Esophagus muscularis mucosa (tissue), 4 donors: ENCODE measurements at regions not wholly inside any gene's neighbourhood (a gene's known extent, or its start where the extent isn't known, plus 50 kb on each side); places are given as distances from the start of the nearest gene placed in this dataset.

Source experiments
- DNase-seq: peaks from one replicate; pipeline ENCODE4 v3.0.0-alpha.2; 2017; ENCODE audit errors: extremely low spot score
- H3K27ac ChIP-seq, 4 donors: fragments of 200-600 bp; sonication (generic); replicated peaks in 1 of 4; 1 replicate in 3 of 4; 2 replicates in 1 of 4; pipeline ENCODE4 v1.5.1; 2016 to 2019; ENCODE audit warnings: mild to moderate bottlenecking in 1 of 4
- H3K27me3 ChIP-seq, 4 donors: fragments of 200-600 bp; sonication (generic); one replicate each; pipeline versions ENCODE4 v1.5.1 to v1.6.0; 2016 to 2019
- H3K36me3 ChIP-seq, 4 donors: fragments of 200-600 bp; sonication (generic); one replicate each; pipeline ENCODE4 v1.5.1; 2016 to 2019
- H3K4me1 ChIP-seq, 4 donors: fragments of 200-600 bp; sonication (generic); one replicate each; pipeline ENCODE4 v1.5.1; 2016 to 2019
- H3K4me3 ChIP-seq, 4 donors: fragments of 200-600 bp; sonication (generic); 1 replicate in 2 of 4; 2 replicates in 2 of 4; pipeline ENCODE4 v1.5.1; 2016 to 2019; ENCODE audit warnings: mild to moderate bottlenecking in 4 of 4, moderate library complexity in 1 of 4
- H3K9me3 ChIP-seq, 4 donors: fragments of 200-600 bp; sonication (generic); 1 replicate in 3 of 4; 2 replicates in 1 of 4; pipeline ENCODE4 v1.5.1; 2016 to 2019
- EP300 ChIP-seq: sonication (generic); formaldehyde crosslinking; IDR thresholded peaks from one replicate; pipeline ENCODE4 v1.6.1; 2017; ENCODE audit warnings: antibody characterized with exemption
- POLR2A ChIP-seq: fragments of 450-650 bp; IDR thresholded peaks from one replicate; pipeline ENCODE4 v1.6.1; 2017; ENCODE audit warnings: antibody characterized with exemption, moderate library complexity, mild to moderate bottlenecking, low read depth
- POLR2AphosphoS5 ChIP-seq, 2 donors: sonication (generic); formaldehyde crosslinking; IDR thresholded peaks; one replicate each; pipeline ENCODE4 v1.6.1; 2017; ENCODE audit warnings: antibody characterized with exemption in 2 of 2
- WGBS: methylation state at CpG from one replicate; pipeline ENCODE4 v1.1.5; 2018; 5-methylcytosine and 5-hydroxymethylcytosine counted together
- intact Hi-C: fragments of 100-400 bp; cut with DNase I; formaldehyde crosslinking; loops from one replicate; pipeline ENCODE4 v1.15.1; 2023
- TF ChIP-seq, protein P1 (sequence below), 3 experiments: fragments of 200-600 bp in 2 of 3; fragments of 450-650 bp in 1 of 3; sonication (generic) in 2 of 3; IDR thresholded peaks; one replicate each; pipeline ENCODE4 v1.5.1; 2017 to 2019; ENCODE audit warnings: antibody characterized with exemption in 3 of 3, mild to moderate bottlenecking in 2 of 3, moderate library complexity in 1 of 3

DNA sequence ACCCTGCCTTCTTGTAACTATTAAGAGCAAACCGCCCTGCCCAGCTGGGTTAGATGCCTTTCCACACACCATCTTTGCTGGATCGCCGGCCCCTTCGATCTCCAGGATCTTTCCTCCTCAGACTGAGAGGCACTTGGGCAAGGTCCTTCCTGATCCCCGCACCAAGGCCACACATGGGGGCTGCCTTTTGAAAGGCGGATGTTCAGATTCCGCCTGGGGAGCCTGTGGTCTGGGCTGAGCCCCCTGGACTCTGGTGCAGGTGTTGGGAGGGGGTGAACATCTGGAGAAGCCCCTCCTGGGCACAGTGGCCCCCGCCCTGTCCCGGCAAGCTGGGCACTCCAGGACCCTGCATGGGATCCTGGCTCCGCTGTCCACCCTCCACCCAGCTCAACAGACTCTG lies 135.4 kb upstream of the HDAC4 start:
- Histone ChIP-seq H3K36me3 (no peaks in the 10 kb centered on the region), H3K4me1 (peaks cover 0 to 19% (median 16%) of the 10 kb centered on the region in 4 donors), H3K4me3 (no peak overlapping the region), H3K27ac (no peak overlapping the region), H3K9me3 (peaks cover 0 to 10% (median 4%) of the 10 kb centered on the region in 4 donors), H3K27me3 (no peaks in the 10 kb centered on the region)
- DNase-seq, result no peak
- intact Hi-C loops, result no loop called here
- WGBS, result 97% methylated on average over 9 of the region's 10 CpGs
- TF ChIP-seq POLR2AphosphoS5 (IDR thresholded peaks at IDR 0.05), result no peak
- TF ChIP-seq EP300, result no peak
- TF ChIP-seq, protein P1, sequence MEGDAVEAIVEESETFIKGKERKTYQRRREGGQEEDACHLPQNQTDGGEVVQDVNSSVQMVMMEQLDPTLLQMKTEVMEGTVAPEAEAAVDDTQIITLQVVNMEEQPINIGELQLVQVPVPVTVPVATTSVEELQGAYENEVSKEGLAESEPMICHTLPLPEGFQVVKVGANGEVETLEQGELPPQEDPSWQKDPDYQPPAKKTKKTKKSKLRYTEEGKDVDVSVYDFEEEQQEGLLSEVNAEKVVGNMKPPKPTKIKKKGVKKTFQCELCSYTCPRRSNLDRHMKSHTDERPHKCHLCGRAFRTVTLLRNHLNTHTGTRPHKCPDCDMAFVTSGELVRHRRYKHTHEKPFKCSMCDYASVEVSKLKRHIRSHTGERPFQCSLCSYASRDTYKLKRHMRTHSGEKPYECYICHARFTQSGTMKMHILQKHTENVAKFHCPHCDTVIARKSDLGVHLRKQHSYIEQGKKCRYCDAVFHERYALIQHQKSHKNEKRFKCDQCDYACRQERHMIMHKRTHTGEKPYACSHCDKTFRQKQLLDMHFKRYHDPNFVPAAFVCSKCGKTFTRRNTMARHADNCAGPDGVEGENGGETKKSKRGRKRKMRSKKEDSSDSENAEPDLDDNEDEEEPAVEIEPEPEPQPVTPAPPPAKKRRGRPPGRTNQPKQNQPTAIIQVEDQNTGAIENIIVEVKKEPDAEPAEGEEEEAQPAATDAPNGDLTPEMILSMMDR (IDR thresholded peaks at IDR 0.05), result no peak
- no peak for TF ChIP-seq POLR2A

DNA sequence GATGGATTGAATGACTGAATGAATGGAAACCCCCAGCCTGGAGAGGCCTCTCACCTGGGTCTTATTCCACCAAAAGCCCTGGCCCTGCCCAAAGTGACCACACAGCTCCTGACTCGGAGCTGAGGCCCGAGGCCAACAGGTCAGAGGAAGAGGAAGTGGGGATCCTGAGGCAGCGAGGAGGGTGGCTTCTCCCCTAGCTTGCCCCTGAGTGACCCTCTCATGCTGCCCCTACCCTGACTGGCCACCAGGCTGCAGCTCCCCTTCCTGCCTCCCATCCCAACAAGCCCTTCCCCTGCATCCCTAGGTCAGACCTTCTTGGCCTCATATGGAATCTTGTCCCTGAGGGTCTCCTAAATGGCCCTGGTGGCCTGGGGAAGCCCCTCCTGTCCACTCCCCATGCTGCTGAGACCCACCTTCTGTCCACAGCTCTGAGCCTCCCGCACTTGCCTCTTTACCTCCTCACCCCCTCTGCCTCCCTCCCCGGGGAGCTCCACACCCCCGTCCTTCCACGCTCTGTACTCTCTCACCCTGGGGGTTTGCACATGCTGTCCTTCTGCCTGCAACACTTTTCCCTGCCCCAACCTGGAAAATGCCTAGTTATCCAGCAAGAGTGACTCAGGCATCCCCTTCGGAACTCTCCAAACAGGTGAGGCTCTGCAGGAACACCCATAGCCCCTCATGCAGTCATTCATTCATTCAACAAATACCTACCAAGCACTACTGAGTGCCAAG lies 134.8 kb upstream of the HDAC4 start:
- DNase-seq, result no peak
- H3K27ac ChIP-seq, result no peak overlapping the region
- peaks cover 0 to 19% (median 16%) of the 10 kb centered on the region in 4 donors for H3K4me1 ChIP-seq
- peaks cover 0 to 16% (median 4%) of the 10 kb centered on the region in 4 donors for H3K9me3 ChIP-seq
- intact Hi-C loops, result no loop called here
- H3K36me3 ChIP-seq, result no peaks in the 10 kb centered on the region
- no peak overlapping the region for H3K4me3 ChIP-seq
- 72% methylated on average over 8 of the region's 8 CpGs for WGBS
- TF ChIP-seq POLR2A (no peak), EP300 (no peak), POLR2AphosphoS5 (IDR thresholded peaks at IDR 0.05) (no peak)
- TF ChIP-seq, protein P1 (IDR thresholded peaks at IDR 0.05), result no peak
- H3K27me3 ChIP-seq, result no peaks in the 10 kb centered on the region

DNA sequence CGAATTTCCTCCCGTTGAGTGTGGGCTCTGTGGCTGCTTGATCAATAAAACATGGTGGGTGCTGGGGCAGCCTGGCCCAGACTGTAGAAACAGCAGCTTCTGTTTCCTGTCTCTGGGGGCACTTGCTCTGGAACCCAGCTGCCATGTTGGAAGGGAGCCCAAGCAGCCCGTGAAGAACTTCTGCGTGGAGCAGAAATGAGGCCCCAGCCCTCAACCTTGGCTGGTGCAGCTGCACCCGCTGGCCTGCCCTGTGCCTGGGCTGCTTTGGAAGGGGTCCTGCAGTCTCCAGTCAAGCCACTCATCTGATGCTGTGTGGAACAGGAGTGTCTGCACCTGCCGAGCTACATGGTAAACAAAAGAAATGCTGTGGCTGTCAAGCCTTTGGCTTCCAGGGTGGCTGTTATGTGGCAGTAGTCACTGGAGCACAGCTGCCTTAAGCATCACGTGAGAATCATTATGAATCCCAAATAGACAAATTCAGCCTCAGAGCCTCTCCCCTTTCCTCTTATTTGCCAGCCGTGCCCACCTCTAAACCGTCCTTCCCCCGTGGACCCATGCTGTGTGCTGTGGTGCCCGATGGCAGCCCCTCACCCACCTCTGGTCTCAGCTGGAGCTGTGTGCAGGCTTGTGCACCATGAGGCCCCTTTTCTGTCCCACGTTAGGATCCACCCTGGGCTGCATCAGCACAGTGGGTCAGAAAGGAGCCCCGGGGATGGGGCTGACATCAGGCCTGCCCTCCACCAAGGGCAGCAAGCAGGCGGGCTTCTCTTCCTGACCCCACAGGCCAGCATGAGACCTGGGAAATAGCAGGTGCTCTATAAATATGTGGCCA lies 134.0 kb upstream of the HDAC4 start:
- H3K27me3 ChIP-seq, result no peaks in the 10 kb centered on the region
- peaks cover 0 to 20% (median 4%) of the 10 kb centered on the region in 4 donors for H3K9me3 ChIP-seq
- WGBS, result 93% methylated on average over 12 of the region's 14 CpGs
- H3K27ac ChIP-seq, result no peak overlapping the region
- DNase-seq, result no peak
- intact Hi-C loops, result no loop called here
- no peak overlapping the region for H3K4me3 ChIP-seq
- H3K4me1 ChIP-seq, result peaks cover 0 to 19% (median 16%) of the 10 kb centered on the region in 4 donors
- TF ChIP-seq POLR2AphosphoS5 (IDR thresholded peaks at IDR 0.05) (no peak), POLR2A (no peak), EP300 (no peak)
- TF ChIP-seq, protein P1 (IDR thresholded peaks at IDR 0.05), result no peak
- H3K36me3 ChIP-seq, result no peaks in the 10 kb centered on the region

DNA sequence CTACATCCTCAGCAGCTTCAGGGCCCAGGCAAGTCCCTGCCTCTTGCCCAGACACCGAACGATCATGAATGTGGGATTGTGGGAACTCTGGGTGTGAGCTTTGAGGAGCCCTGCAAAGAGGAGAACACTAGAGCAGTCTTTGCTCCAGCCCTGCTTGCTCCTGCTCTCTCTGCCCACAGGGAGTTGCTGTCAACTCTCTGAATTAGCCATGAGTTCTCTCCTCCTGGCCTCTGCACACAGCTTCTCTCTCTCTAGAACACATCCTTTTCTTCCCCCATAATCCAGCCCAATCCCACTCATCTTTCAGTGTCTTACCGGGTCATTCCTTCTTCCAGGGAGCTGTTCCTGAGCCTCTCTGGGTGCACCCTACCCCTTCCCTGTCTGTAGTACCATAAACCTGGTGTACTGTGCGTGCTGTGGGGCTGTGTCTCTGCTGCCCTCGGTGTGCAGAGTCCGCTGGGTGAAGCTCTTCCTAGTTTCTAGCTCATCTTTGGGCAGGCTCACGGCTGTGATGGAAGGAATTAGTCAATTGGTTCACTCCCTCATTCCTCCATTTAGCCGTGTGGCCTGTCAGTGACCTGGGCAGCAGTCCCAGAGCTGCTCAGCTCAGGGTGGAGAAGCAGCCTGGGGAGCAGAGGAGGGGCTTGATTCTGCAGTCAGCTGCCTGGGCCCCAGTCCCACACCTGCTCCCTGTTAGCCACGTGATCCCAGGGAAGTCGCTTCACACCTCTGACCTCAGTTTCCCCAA lies 132.9 kb upstream of the HDAC4 start:
- intact Hi-C loops, result no loop called here
- TF ChIP-seq POLR2AphosphoS5 (IDR thresholded peaks at IDR 0.05), result peak; percentile 42 to 52
- TF ChIP-seq, protein P1 (IDR thresholded peaks at IDR 0.05), result no peak
- WGBS, result 51% methylated on average over 9 of the region's 10 CpGs
- DNase-seq, result no peak
- no peak overlapping the region for H3K4me3 ChIP-seq
- H3K9me3 ChIP-seq, result peaks cover 0 to 20% (median 4%) of the 10 kb centered on the region in 4 donors
- no peaks in the 10 kb centered on the region for H3K27me3 ChIP-seq
- H3K27ac ChIP-seq, result no peak overlapping the region
- no peaks in the 10 kb centered on the region for H3K36me3 ChIP-seq
- peaks cover 0 to 19% (median 16%) of the 10 kb centered on the region in 4 donors for H3K4me1 ChIP-seq
